HCT116 (cell line): ENCODE measurements at regions not wholly inside any gene's neighbourhood (a gene's known extent, or its start where the extent isn't known, plus 50 kb on each side); places are given as distances from the start of the nearest gene placed in this dataset.

Source experiments
- ATAC-seq: fragments of 200-7000 bp; cut with Tn5 transposase; 2 replicates; pipeline ENCODE4 v1.9.1; 2020; ENCODE audit warnings: mild to moderate bottlenecking, moderate library complexity
- BruUV-seq: library from RNA; stranded (reverse); fragments of 400-500 nt; replicated peaks from 2 replicates; lab custom pipeline; 2021; lab: Mats Ljungman, UMichigan
- CTCF ChIA-PET: fragments of 300-600 bp; sonication (Branson Sonifier 250); formaldehyde crosslinking; loops from one replicate; lab custom pipeline; 2021; ENCODE audit warnings: antibody characterized with exemption; lab: Charles Lee
- POLR2A ChIA-PET: fragments of 300-600, 350-600 bp; sonication (Branson Sonifier 250); formaldehyde crosslinking; loops from one replicate; lab custom pipeline; 2021; ENCODE audit warnings: antibody characterized with exemption; lab: Charles Lee
- RAD21 ChIA-PET, 2 experiments: fragments of 300-600 bp; sonication (Branson Sonifier 250); formaldehyde crosslinking; loops; one replicate each; lab custom pipeline; 2023; ENCODE audit warnings: low total read pairs in 2 of 2; ENCODE audit not compliant: uncharacterized antibody in 2 of 2, unreplicated experiment in 2 of 2, low non-redundant PET in 1 of 2; lab: Charles Lee
- DNase-seq: peaks from one replicate; pipeline ENCODE4 v3.0.0-alpha.2; 2010; ENCODE audit warnings: low read depth, low spot score
- H2AFZ ChIP-seq: fragments of 200-600 bp; shearing (Covaris generic), sonication (generic); 2 replicates; pipeline ENCODE4 v1.6.1; 2017; ENCODE audit warnings: low read depth, mixed run types, mixed read lengths, antibody characterized with exemption, low read length; ENCODE audit not compliant: poor library complexity, severe bottlenecking
- H3K27ac ChIP-seq: 2 replicates; pipeline ENCODE4 v1.5.1; 2012; ENCODE audit warnings: low read depth, low read length
- H3K27me3 ChIP-seq: fragments of 200-600 bp; sonication (generic); 2 replicates; pipeline ENCODE4 v1.6.1; 2016; ENCODE audit warnings: mixed run types, low read length, mixed read lengths; ENCODE audit not compliant: insufficient read depth
- H3K36me3 ChIP-seq, 2 experiments: fragments of 200-500 bp in 1 of 2; fragments of 200-600 bp in 1 of 2; sonication (Bioruptor generic) in 1 of 2; sonication (generic) in 1 of 2; 2 replicates each; pipeline versions ENCODE4 v1.5.1 to v1.6.1; 2014 to 2016; ENCODE audit warnings: low read length in 2 of 2, inconsistent platforms in 1 of 2, mixed read lengths in 1 of 2, mixed run types in 1 of 2; ENCODE audit not compliant: insufficient read depth in 2 of 2, control insufficient read depth in 1 of 2
- H3K4me1 ChIP-seq, 2 experiments: fragments of 200-600 bp in 1 of 2; sonication (generic) in 1 of 2; 2 replicates each; pipeline versions ENCODE4 v1.5.1 to v1.6.1; 2012 to 2017; ENCODE audit warnings: low read length in 2 of 2, inconsistent platforms in 1 of 2, mild to moderate bottlenecking in 1 of 2, mixed read lengths in 1 of 2, mixed run types in 1 of 2, moderate library complexity in 1 of 2; ENCODE audit not compliant: insufficient read depth in 2 of 2, control insufficient read depth in 1 of 2
- H3K4me2 ChIP-seq: fragments of 200-600 bp; sonication (generic); 2 replicates; pipeline ENCODE4 v1.6.1; 2017; ENCODE audit warnings: mixed run types, low read length, mixed read lengths
- H3K4me3 ChIP-seq, 2 experiments: fragments of 200-600 bp in 1 of 2; sonication (generic) in 1 of 2; replicated peaks in 1 of 2; 2 replicates each; pipeline ENCODE4 v1.5.1; 2011 to 2016; ENCODE audit warnings: low read length in 2 of 2, control low read depth in 1 of 2, low read depth in 1 of 2, mild to moderate bottlenecking in 1 of 2, mixed read lengths in 1 of 2, mixed run types in 1 of 2
- H3K79me2 ChIP-seq: fragments of 200-600 bp; sonication (generic); 2 replicates; pipeline ENCODE4 v1.6.1; 2017; ENCODE audit warnings: mild to moderate bottlenecking, mixed run types, low read length, moderate library complexity, mixed read lengths; ENCODE audit not compliant: insufficient read depth
- H3K9ac ChIP-seq: fragments of 200-600 bp; sonication (generic); 2 replicates; pipeline ENCODE4 v1.6.1; 2016; ENCODE audit warnings: low read length, mixed read lengths
- H3K9me2 ChIP-seq: fragments of 200-600 bp; sonication (generic), shearing (Covaris generic); 2 replicates; pipeline ENCODE4 v1.6.1; 2017; ENCODE audit warnings: mixed run types, mild to moderate bottlenecking, moderate library complexity; ENCODE audit not compliant: insufficient read depth
- H3K9me3 ChIP-seq, 2 experiments: fragments of 200-500 bp in 1 of 2; fragments of 200-600 bp in 1 of 2; sonication (Bioruptor generic) in 1 of 2; sonication (generic) in 1 of 2; 2 replicates each; pipeline ENCODE4 v1.6.1; 2014 to 2017; ENCODE audit warnings: low read length in 2 of 2, mixed read lengths in 2 of 2, inconsistent platforms in 1 of 2, low read depth in 1 of 2, mild to moderate bottlenecking in 1 of 2, mixed run types in 1 of 2, moderate library complexity in 1 of 2; ENCODE audit not compliant: control insufficient read depth in 1 of 2, insufficient read depth in 1 of 2
- H4K20me1 ChIP-seq: fragments of 200-600 bp; sonication (generic), shearing (Covaris generic); 2 replicates; pipeline ENCODE4 v1.6.1; 2017; ENCODE audit warnings: mixed run types, mild to moderate bottlenecking, moderate library complexity; ENCODE audit not compliant: insufficient read depth
- CBX3 ChIP-seq: IDR thresholded peaks from 2 replicates; pipeline ENCODE4 v1.6.1; 2012; ENCODE audit warnings: low read depth
- EZH2 ChIP-seq: fragments of 200-600 bp; sonication (generic); IDR thresholded peaks from 2 replicates; pipeline ENCODE4 v1.6.1; 2017; ENCODE audit warnings: antibody characterized with exemption, mixed run types
- MAX ChIP-seq: IDR thresholded peaks from 2 replicates; pipeline ENCODE4 v1.6.1; 2012
- POLR2AphosphoS5 ChIP-seq: IDR thresholded peaks from 2 replicates; pipeline ENCODE4 v1.6.1; 2011; ENCODE audit warnings: mild to moderate bottlenecking, low read depth, low read length, moderate library complexity
- SP1 ChIP-seq: IDR thresholded peaks from 2 replicates; pipeline ENCODE4 v1.6.1; 2012; ENCODE audit warnings: low read depth
- TCF7L2 ChIP-seq: IDR thresholded peaks from 2 replicates; pipeline ENCODE4 v1.7.0; 2011; ENCODE audit warnings: borderline replicate concordance, inconsistent platforms; ENCODE audit not compliant: insufficient read depth, insufficient read length; ENCODE audit errors: extremely low read depth
- YY1 ChIP-seq: IDR thresholded peaks from 2 replicates; pipeline ENCODE4 v1.6.1; 2011; ENCODE audit warnings: low read length, low read depth, moderate library complexity, mild to moderate bottlenecking; ENCODE audit not compliant: insufficient replicate concordance; ENCODE audit errors: extremely low read depth
- ZBTB33 ChIP-seq: IDR thresholded peaks from 2 replicates; pipeline ENCODE4 v1.6.1; 2011; ENCODE audit warnings: mild to moderate bottlenecking, low read length, moderate library complexity; ENCODE audit not compliant: insufficient replicate concordance; ENCODE audit errors: extremely low read depth
- ZFX ChIP-seq: fragments of 450-650 bp; IDR thresholded peaks from 2 replicates; pipeline ENCODE4 v1.6.1; 2017
- intact Hi-C: fragments of 100-400 bp; cut with micrococcal nuclease; formaldehyde crosslinking; loops from 2 replicates; pipeline ENCODE4 v1.10.0; 2022

- ChIA-PET CTCF (no interaction called here), RAD21 (no interaction called here), POLR2A (no interaction called here)
- TF ChIP-seq SP1 = no peak
- no peak for TF ChIP-seq CBX3
- no peak for TF ChIP-seq YY1
- TF ChIP-seq ZBTB33 = no peak
- no peak for TF ChIP-seq ZFX
- TF ChIP-seq TCF7L2 = no peak
- TF ChIP-seq EZH2 = no peak
- TF ChIP-seq MAX = no peak
- no peak for TF ChIP-seq POLR2AphosphoS5
- intact Hi-C loops = no loop called here
- Histone ChIP-seq H3K9ac (no peak overlapping the region), H3K79me2 (no peaks in the 10 kb centered on the region), H3K4me3 (no peak overlapping the region), H3K4me1 (peaks cover 0 to 8% of the 10 kb centered on the region in 2 experiments; a peak in 2 of 4 replicates), H2AFZ (no peak overlapping the region), H3K27me3 (no peaks in the 10 kb centered on the region), H3K27ac (no peak overlapping the region), H3K9me3 (no peaks in the 10 kb centered on the region), H3K4me2 (no peak overlapping the region), H3K36me3 (no peaks in the 10 kb centered on the region), H3K9me2 (no peaks in the 10 kb centered on the region), H4K20me1 (no peaks in the 10 kb centered on the region)
- no TSS peak for BruUV-seq
- DNase-seq = no peak
- no peak for ATAC-seq
Measured at GRCh38 chr10:31595992-31596391, 277.0 kb downstream of the ZEB1 start.
